SU-DHL-6 (cell line): ENCODE measurements at regions not wholly inside any gene's neighbourhood (a gene's known extent, or its start where the extent isn't known, plus 50 kb on each side); places are given as distances from the start of the nearest gene placed in this dataset.

Experiments used
- H2AFZ ChIP-seq: fragments of 200-600 bp; sonication (generic); 2 replicates; pipeline ENCODE4 v1.6.1; 2014; ENCODE audit warnings: low read depth, mild to moderate bottlenecking, moderate library complexity, mixed read lengths, antibody characterized with exemption, low read length; ENCODE audit not compliant: severe bottlenecking
- H3F3A ChIP-seq: fragments of 200-600 bp; shearing (Covaris generic); 2 replicates; pipeline ENCODE4 v1.6.0; 2016; ENCODE audit warnings: antibody characterized with exemption, mild to moderate bottlenecking; ENCODE audit not compliant: insufficient read depth
- H3K27ac ChIP-seq: fragments of 200-600 bp; sonication (generic); 2 replicates; pipeline ENCODE4 v1.5.1; 2016; ENCODE audit warnings: low read depth, mild to moderate bottlenecking, low read length, moderate library complexity, mixed read lengths
- H3K27me3 ChIP-seq: fragments of 200-600 bp; sonication (generic), shearing (Covaris generic); 2 replicates; pipeline ENCODE4 v1.6.0; 2014; ENCODE audit warnings: mild to moderate bottlenecking, low read length
- H3K36me3 ChIP-seq: fragments of 200-600 bp; sonication (generic); 2 replicates; pipeline ENCODE4 v1.6.1; 2014; ENCODE audit warnings: mild to moderate bottlenecking, low read length, mixed read lengths
- H3K4me2 ChIP-seq: fragments of 300-600, 200-600 bp; shearing (Covaris generic), sonication (generic); 2 replicates; pipeline ENCODE4 v1.6.0; 2014; ENCODE audit warnings: low read length, low read depth, mild to moderate bottlenecking; ENCODE audit not compliant: poor library complexity, severe bottlenecking
- H3K4me3 ChIP-seq: fragments of 200-600 bp; sonication (generic); 2 replicates; pipeline ENCODE4 v1.5.1; 2014; ENCODE audit warnings: antibody characterized with exemption, low read length, mild to moderate bottlenecking, mixed read lengths; ENCODE audit not compliant: insufficient read depth, poor library complexity, severe bottlenecking
- H3K79me2 ChIP-seq: fragments of 200-600 bp; sonication (generic); 2 replicates; pipeline ENCODE4 v1.6.1; 2014; ENCODE audit warnings: mild to moderate bottlenecking, low read length, moderate library complexity; ENCODE audit not compliant: insufficient read depth
- H3K9ac ChIP-seq: fragments of 200-600 bp; sonication (generic); 2 replicates; pipeline ENCODE4 v1.7.0; 2014; ENCODE audit warnings: mild to moderate bottlenecking, low read length
- H3K9me2 ChIP-seq: fragments of 200-600 bp; sonication (generic); replicated peaks from 2 replicates; pipeline ENCODE4 v1.6.1; 2014; ENCODE audit warnings: low read length; ENCODE audit not compliant: insufficient read depth
- H3K9me3 ChIP-seq: fragments of 200-600 bp; sonication (generic); 2 replicates; pipeline ENCODE4 v1.6.1; 2014; ENCODE audit warnings: low read length, mixed read lengths; ENCODE audit not compliant: insufficient read depth
- H4K20me1 ChIP-seq: fragments of 200-600 bp; sonication (generic); 2 replicates; pipeline ENCODE4 v1.6.1; 2014; ENCODE audit warnings: low read depth, mild to moderate bottlenecking, antibody characterized with exemption, low read length, moderate library complexity, mixed read lengths
- CTCF ChIP-seq: fragments of 200-600 bp; sonication (generic); IDR thresholded peaks from one replicate; pipeline ENCODE4 v1.5.1; 2017; ENCODE audit warnings: antibody characterized with exemption, mild to moderate bottlenecking, low read length, moderate library complexity; ENCODE audit not compliant: insufficient read depth, poor library complexity, severe bottlenecking
- EZH2phosphoT487 ChIP-seq: fragments of 200-600 bp; sonication (generic), shearing (Covaris generic); conservative IDR thresholded peaks from 2 replicates; pipeline ENCODE4 v1.6.1; 2018; ENCODE audit warnings: mild to moderate bottlenecking, antibody characterized with exemption, low read length, moderate library complexity, mixed read lengths

- Histone ChIP-seq H3K27ac (no peak overlapping the region), H3K27me3 (no peaks in the 10 kb centered on the region), H3K79me2 (no peaks in the 10 kb centered on the region), H3K4me2 (no peak overlapping the region), H3K36me3 (no peaks in the 10 kb centered on the region), H3K9me2 (no peaks in the 10 kb centered on the region), H3K9ac (no peak overlapping the region), H3K4me3 (no peak overlapping the region), H2AFZ (no peak overlapping the region), H3K9me3 (no peaks in the 10 kb centered on the region), H3F3A (no peaks in the 10 kb centered on the region), H4K20me1 (no peaks in the 10 kb centered on the region)
- TF ChIP-seq EZH2phosphoT487 (no peak), CTCF (no peak)
Observed at GRCh38 chr11:95341221-95341620, 110.2 kb upstream of the SESN3 start.

GRCh38 chr11:95339086-95339901 lies 108.3 kb upstream of the SESN3 start:
- TF ChIP-seq EZH2phosphoT487 (no peak), CTCF (no peak)
- Histone ChIP-seq H3K27ac (no peak overlapping the region), H3K9me3 (no peaks in the 10 kb centered on the region)

GRCh38 chr11:95338430-95338991 lies 107.5 kb upstream of the SESN3 start:
- Histone ChIP-seq H3K36me3 (no peaks in the 10 kb centered on the region), H3F3A (no peaks in the 10 kb centered on the region), H3K27me3 (no peaks in the 10 kb centered on the region), H4K20me1 (no peaks in the 10 kb centered on the region), H3K79me2 (no peaks in the 10 kb centered on the region), H3K4me3 (no peak overlapping the region), H2AFZ (no peak overlapping the region), H3K9me2 (no peaks in the 10 kb centered on the region), H3K27ac (no peak overlapping the region), H3K9ac (no peak overlapping the region), H3K9me3 (no peaks in the 10 kb centered on the region), H3K4me2 (no peak overlapping the region)
- no peak for TF ChIP-seq CTCF
- TF ChIP-seq EZH2phosphoT487 = no peak

More at GRCh38 chr11:95339086-95339901, 108.3 kb upstream of the SESN3 start:
- no peaks in the 10 kb centered on the region for H3F3A ChIP-seq
- H3K9me2 ChIP-seq = no peaks in the 10 kb centered on the region
- no peaks in the 10 kb centered on the region for H3K79me2 ChIP-seq
- H3K9ac ChIP-seq = no peak overlapping the region
- H3K4me2 ChIP-seq = no peak overlapping the region
- no peaks in the 10 kb centered on the region for H4K20me1 ChIP-seq
- H3K4me3 ChIP-seq = no peak overlapping the region
- H3K27me3 ChIP-seq = no peaks in the 10 kb centered on the region
- H2AFZ ChIP-seq = no peak overlapping the region
- H3K36me3 ChIP-seq = no peaks in the 10 kb centered on the region
